ENCODE measurements at regions not wholly inside any gene's neighbourhood (a gene's known extent, or its start where the extent isn't known, plus 50 kb on each side); places are given as distances from the start of the nearest gene placed in this dataset.

DNA sequence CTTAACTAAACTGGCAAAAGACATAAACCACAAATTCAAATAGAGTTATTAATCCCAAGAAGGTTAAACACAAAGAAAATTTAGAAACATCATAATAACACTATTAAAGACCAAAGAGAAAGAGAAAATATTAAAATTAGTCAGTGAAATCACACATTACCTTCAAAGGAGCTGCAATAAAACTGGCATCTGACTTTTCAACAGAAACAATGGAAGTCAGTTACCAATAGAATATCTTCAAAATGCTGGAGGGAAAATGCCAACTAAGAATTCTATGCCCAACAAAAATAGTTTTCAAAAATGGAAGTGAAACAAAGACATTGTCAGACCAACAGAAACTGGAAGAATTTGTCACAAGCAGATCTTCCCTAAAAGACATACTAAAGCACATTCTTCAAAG is 68.7 kb upstream of the RNF7 start:
- H3K27me3 ChIP-seq (replicated peaks; ENCODE audit: insufficient read depth, low read length), result no peaks in the 10 kb centered on the region
- H3K9ac ChIP-seq (ENCODE audit: low read length), result no peak overlapping the region
- H3K36me3 ChIP-seq (replicated peaks; ENCODE audit: insufficient read depth, low read length), result no peaks in the 10 kb centered on the region
- H3K79me2 ChIP-seq (ENCODE audit: low read length), result no peaks in the 10 kb centered on the region
- no peak overlapping the region for H2AFZ ChIP-seq (ENCODE audit: low read length)
- TF ChIP-seq, protein P1, sequence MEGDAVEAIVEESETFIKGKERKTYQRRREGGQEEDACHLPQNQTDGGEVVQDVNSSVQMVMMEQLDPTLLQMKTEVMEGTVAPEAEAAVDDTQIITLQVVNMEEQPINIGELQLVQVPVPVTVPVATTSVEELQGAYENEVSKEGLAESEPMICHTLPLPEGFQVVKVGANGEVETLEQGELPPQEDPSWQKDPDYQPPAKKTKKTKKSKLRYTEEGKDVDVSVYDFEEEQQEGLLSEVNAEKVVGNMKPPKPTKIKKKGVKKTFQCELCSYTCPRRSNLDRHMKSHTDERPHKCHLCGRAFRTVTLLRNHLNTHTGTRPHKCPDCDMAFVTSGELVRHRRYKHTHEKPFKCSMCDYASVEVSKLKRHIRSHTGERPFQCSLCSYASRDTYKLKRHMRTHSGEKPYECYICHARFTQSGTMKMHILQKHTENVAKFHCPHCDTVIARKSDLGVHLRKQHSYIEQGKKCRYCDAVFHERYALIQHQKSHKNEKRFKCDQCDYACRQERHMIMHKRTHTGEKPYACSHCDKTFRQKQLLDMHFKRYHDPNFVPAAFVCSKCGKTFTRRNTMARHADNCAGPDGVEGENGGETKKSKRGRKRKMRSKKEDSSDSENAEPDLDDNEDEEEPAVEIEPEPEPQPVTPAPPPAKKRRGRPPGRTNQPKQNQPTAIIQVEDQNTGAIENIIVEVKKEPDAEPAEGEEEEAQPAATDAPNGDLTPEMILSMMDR (IDR thresholded peaks at IDR 0.05; ENCODE audit: low read length), result no peak
- TF ChIP-seq EZH2phosphoT487 (IDR thresholded peaks at IDR 0.05; ENCODE audit: low read length) (no peak), EZH2 (optimal IDR thresholded peaks at IDR 0.05; ENCODE audit: low read depth, low read length) (no peak)
- H3K4me2 ChIP-seq (ENCODE audit: low read depth, low read length), result no peak overlapping the region
- no peaks in the 10 kb centered on the region for H3K9me3 ChIP-seq (replicated peaks; ENCODE audit: insufficient read depth, low read length)
- no peaks in the 10 kb centered on the region for H3K4me1 ChIP-seq (ENCODE audit: low read length)
- H3K27ac ChIP-seq (ENCODE audit: low read length), result no peak overlapping the region
- H3F3A ChIP-seq (ENCODE audit: insufficient read depth, low read length), result no peaks in the 10 kb centered on the region
- H3K9me2 ChIP-seq (replicated peaks; ENCODE audit: insufficient read depth, low read length), result no peaks in the 10 kb centered on the region
- no peak overlapping the region for H3K4me3 ChIP-seq (ENCODE audit: low read length)
- DNase-seq, result no peak
- no peaks in the 10 kb centered on the region for H4K20me1 ChIP-seq (ENCODE audit: insufficient read depth, low read length)

DNA sequence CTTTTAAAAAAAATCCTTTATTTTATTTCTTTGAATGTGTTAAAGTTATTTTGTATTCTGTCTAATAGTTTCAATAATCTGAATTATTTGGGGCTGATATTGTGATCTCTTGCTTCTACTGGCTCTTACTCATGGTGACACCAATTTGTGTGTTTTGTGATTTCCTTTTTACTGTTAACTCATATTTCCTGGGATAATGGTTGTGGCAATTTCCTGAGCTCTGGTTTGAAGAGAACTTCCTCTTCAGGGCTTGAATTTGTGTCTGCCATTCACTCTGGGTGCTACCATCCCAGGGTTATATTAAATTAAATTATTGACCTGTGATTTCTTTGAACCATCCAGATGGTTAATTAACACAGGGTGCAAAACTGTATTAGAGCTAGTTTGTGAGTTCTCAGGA is 60.4 kb upstream of the RNF7 start:
- no peak for TF ChIP-seq EZH2 (optimal IDR thresholded peaks at IDR 0.05; ENCODE audit: low read depth, low read length)
- TF ChIP-seq EZH2phosphoT487 (IDR thresholded peaks at IDR 0.05; ENCODE audit: low read length), result no peak
- TF ChIP-seq, protein P1 (IDR thresholded peaks at IDR 0.05; ENCODE audit: low read length), result no peak
- Histone ChIP-seq H3K4me2 (ENCODE audit: low read depth, low read length) (no peak overlapping the region), H3K9me2 (replicated peaks; ENCODE audit: insufficient read depth, low read length) (no peaks in the 10 kb centered on the region), H3K36me3 (replicated peaks; ENCODE audit: insufficient read depth, low read length) (no peaks in the 10 kb centered on the region), H3K9ac (ENCODE audit: low read length) (no peak overlapping the region), H3K4me1 (ENCODE audit: low read length) (peaks cover 5% of the 10 kb centered on the region; the same call in 1 of the 2 replicates), H3K79me2 (ENCODE audit: low read length) (no peaks in the 10 kb centered on the region), H2AFZ (ENCODE audit: low read length) (no peak overlapping the region), H3K9me3 (replicated peaks; ENCODE audit: insufficient read depth, low read length) (no peaks in the 10 kb centered on the region), H3F3A (ENCODE audit: insufficient read depth, low read length) (no peaks in the 10 kb centered on the region), H4K20me1 (ENCODE audit: insufficient read depth, low read length) (no peaks in the 10 kb centered on the region), H3K27me3 (replicated peaks; ENCODE audit: insufficient read depth, low read length) (no peaks in the 10 kb centered on the region), H3K27ac (ENCODE audit: low read length) (no peak overlapping the region), H3K4me3 (ENCODE audit: low read length) (no peak overlapping the region)
- no peak for DNase-seq

DNA sequence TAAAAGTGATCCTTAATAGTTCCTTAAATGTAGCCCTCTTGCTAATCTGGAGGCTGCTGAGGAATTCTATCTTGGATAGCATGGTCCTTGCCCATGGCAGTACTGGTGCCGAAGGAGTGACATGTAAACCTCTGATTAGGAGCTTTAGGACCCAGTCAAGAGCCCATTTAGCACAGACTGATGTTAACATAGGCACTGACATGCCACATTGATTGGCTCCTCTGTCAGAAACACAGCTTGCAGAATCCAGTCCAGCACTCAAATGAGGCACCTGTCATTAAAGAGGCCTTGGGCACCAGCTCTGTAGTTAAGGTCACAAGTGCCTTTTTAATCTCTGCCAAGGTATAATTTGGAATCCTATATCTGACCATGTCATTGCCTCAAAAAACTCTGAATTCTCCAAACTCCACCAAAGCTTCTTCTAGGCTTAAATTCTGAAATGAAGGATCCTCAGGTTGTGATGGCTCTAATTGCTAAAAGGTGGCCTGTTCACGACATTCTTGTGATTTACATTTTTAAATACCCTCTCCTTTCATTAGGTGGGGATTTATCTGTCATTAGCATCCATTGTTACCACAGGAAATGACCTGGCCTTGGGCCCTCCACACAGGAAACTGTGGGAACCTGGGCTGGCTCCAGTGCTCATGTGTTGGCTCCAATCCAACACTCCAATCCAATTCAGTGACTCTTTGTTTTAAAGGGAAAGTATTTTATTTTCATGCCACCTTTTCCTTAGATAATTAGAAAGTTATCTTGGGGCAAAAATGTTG is 57.3 kb upstream of the RNF7 start:
- no peaks in the 10 kb centered on the region for H3K9me3 ChIP-seq (replicated peaks; ENCODE audit: insufficient read depth, low read length)
- no peak overlapping the region for H2AFZ ChIP-seq (ENCODE audit: low read length)
- H3K9me2 ChIP-seq (replicated peaks; ENCODE audit: insufficient read depth, low read length), result no peaks in the 10 kb centered on the region
- no peaks in the 10 kb centered on the region for H3K27me3 ChIP-seq (replicated peaks; ENCODE audit: insufficient read depth, low read length)
- H3K9ac ChIP-seq (ENCODE audit: low read length), result no peak overlapping the region
- DNase-seq, result no peak
- H3K4me1 ChIP-seq (ENCODE audit: low read length), result peaks cover 5% of the 10 kb centered on the region; the same call in 1 of the 2 replicates
- TF ChIP-seq EZH2 (optimal IDR thresholded peaks at IDR 0.05; ENCODE audit: low read depth, low read length) (no peak), EZH2phosphoT487 (IDR thresholded peaks at IDR 0.05; ENCODE audit: low read length) (no peak)
- no peak overlapping the region for H3K27ac ChIP-seq (ENCODE audit: low read length)
- H3K79me2 ChIP-seq (ENCODE audit: low read length), result no peaks in the 10 kb centered on the region
- H3F3A ChIP-seq (ENCODE audit: insufficient read depth, low read length), result no peaks in the 10 kb centered on the region
- no peak overlapping the region for H3K4me3 ChIP-seq (ENCODE audit: low read length)
- no peak overlapping the region for H3K4me2 ChIP-seq (ENCODE audit: low read depth, low read length)
- H4K20me1 ChIP-seq (ENCODE audit: insufficient read depth, low read length), result no peaks in the 10 kb centered on the region
- H3K36me3 ChIP-seq (replicated peaks; ENCODE audit: insufficient read depth, low read length), result no peaks in the 10 kb centered on the region

DNA sequence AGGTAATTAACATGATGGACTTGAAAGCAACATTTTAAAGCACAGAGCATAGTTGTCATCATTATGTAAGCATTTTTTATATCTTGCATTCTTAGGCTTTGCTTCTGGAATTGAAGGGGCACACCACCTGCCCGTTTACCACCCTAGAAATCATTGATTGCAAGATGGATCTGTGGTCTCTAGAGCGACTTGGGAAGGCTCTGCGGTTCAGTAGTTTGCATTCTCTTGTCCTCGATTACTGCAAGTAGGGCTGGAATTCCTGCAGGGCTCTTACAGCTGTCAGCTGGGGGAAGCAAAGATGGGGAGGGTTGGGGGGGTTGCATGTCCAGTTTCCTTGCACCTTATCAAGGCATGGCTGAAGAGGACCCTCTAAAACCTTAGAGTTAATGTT is 56.7 kb upstream of the RNF7 start:
- Histone ChIP-seq H3K4me3 (ENCODE audit: low read length) (no peak overlapping the region), H3K9me3 (replicated peaks; ENCODE audit: insufficient read depth, low read length) (no peaks in the 10 kb centered on the region), H2AFZ (ENCODE audit: low read length) (no peak overlapping the region), H4K20me1 (ENCODE audit: insufficient read depth, low read length) (no peaks in the 10 kb centered on the region), H3K27ac (ENCODE audit: low read length) (no peak overlapping the region), H3K36me3 (replicated peaks; ENCODE audit: insufficient read depth, low read length) (no peaks in the 10 kb centered on the region), H3K27me3 (replicated peaks; ENCODE audit: insufficient read depth, low read length) (no peaks in the 10 kb centered on the region), H3F3A (ENCODE audit: insufficient read depth, low read length) (no peaks in the 10 kb centered on the region), H3K79me2 (ENCODE audit: low read length) (no peaks in the 10 kb centered on the region), H3K9me2 (replicated peaks; ENCODE audit: insufficient read depth, low read length) (no peaks in the 10 kb centered on the region), H3K9ac (ENCODE audit: low read length) (no peak overlapping the region), H3K4me2 (ENCODE audit: low read depth, low read length) (no peak overlapping the region), H3K4me1 (ENCODE audit: low read length) (peaks cover 5% of the 10 kb centered on the region; the same call in 1 of the 2 replicates)
- no peak for TF ChIP-seq EZH2phosphoT487 (IDR thresholded peaks at IDR 0.05; ENCODE audit: low read length)
- TF ChIP-seq, protein P1 (IDR thresholded peaks at IDR 0.05; ENCODE audit: low read length), result no peak
- TF ChIP-seq EZH2 (optimal IDR thresholded peaks at IDR 0.05; ENCODE audit: low read depth, low read length), result no peak
- no peak for DNase-seq
